GM12878 (cell line): ENCODE measurements at regions not wholly inside any gene's neighbourhood (a gene's known extent, or its start where the extent isn't known, plus 50 kb on each side); places are given as distances from the start of the nearest gene placed in this dataset.

ENCODE experiments used
- ATAC-seq: fragments of 200-7000 bp; cut with Tn5 transposase; 3 replicates; pipeline ENCODE4 v1.9.1; 2020; ENCODE audit warnings: mild to moderate bottlenecking, moderate library complexity
- BruUV-seq: library from RNA; stranded (reverse); fragments of 400-500 nt; replicated peaks from 2 replicates; lab custom pipeline; 2021; lab: Mats Ljungman, UMichigan
- CTCF ChIA-PET: fragments of 300-600 bp; sonication (Branson Sonifier 250); formaldehyde crosslinking; extraction: SDS; loops from one replicate; lab custom pipeline; 2021; ENCODE audit warnings: inconsistent platforms; lab: Yijun Ruan, JAX
- POLR2A ChIA-PET: fragments of 350-600 bp; formaldehyde crosslinking; extraction: SDS; loops from one replicate; lab custom pipeline; 2021; ENCODE audit warnings: inconsistent platforms; lab: Charles Lee
- RAD21 ChIA-PET: fragments of 300-600 bp; sonication (Branson Sonifier 250); formaldehyde crosslinking; loops from one replicate; lab custom pipeline; 2023; ENCODE audit warnings: antibody characterized with exemption; ENCODE audit not compliant: unreplicated experiment; lab: Charles Lee
- SMC1A ChIA-PET: fragments of 300-600 bp; sonication (Branson Sonifier 250); formaldehyde crosslinking; loops from one replicate; lab custom pipeline; 2023; ENCODE audit not compliant: unreplicated experiment, uncharacterized antibody; lab: Charles Lee
- DNase-seq: peaks from one replicate; pipeline ENCODE4 v3.0.0-alpha.2; 2011; ENCODE audit warnings: low read depth, low spot score
- FAIRE-seq: peaks from 3 replicates; lab custom pipeline; 2011; peaks lifted over from hg19 to GRCh38; lab: Jason Lieb, UNC
- H2AFZ ChIP-seq: 2 replicates; pipeline ENCODE4 v1.6.0; 2011; ENCODE audit warnings: low read depth, low read length, control low read depth; ENCODE audit not compliant: control insufficient read depth
- H3K27ac ChIP-seq: 2 replicates; pipeline ENCODE4 v1.5.1; 2011; ENCODE audit warnings: control low read depth; ENCODE audit not compliant: control insufficient read depth, insufficient read depth
- H3K27me3 ChIP-seq, 2 experiments: replicated peaks in 1 of 2; 2 replicates each; pipeline versions ENCODE4 v1.6.0 to v1.6.1; 2011; ENCODE audit warnings: low read length in 1 of 2; ENCODE audit not compliant: control insufficient read depth in 2 of 2, insufficient read depth in 2 of 2
- H3K36me3 ChIP-seq, 2 experiments: 2 replicates each; pipeline ENCODE4 v1.5.1; 2011; ENCODE audit warnings: low read length in 1 of 2; ENCODE audit not compliant: control insufficient read depth in 2 of 2, insufficient read depth in 2 of 2
- H3K4me1 ChIP-seq: 2 replicates; pipeline ENCODE4 v1.6.1; 2011; ENCODE audit warnings: mild to moderate bottlenecking, low read length, moderate library complexity, mixed read lengths; ENCODE audit not compliant: control insufficient read depth, insufficient read depth
- H3K4me2 ChIP-seq: 2 replicates; pipeline ENCODE4 v1.6.0; 2011; ENCODE audit warnings: control low read depth; ENCODE audit not compliant: control insufficient read depth, insufficient read depth
- H3K4me3 ChIP-seq: fragments of 200-600 bp; sonication (generic); 2 replicates; pipeline ENCODE4 v1.5.1; 2016
- H3K79me2 ChIP-seq: 2 replicates; pipeline ENCODE4 v1.6.0; 2011; ENCODE audit warnings: low read length; ENCODE audit not compliant: control insufficient read depth, insufficient read depth
- H3K9ac ChIP-seq: 2 replicates; pipeline ENCODE4 v1.8.0; 2011; ENCODE audit warnings: low read length, control low read depth, mixed read lengths; ENCODE audit not compliant: control insufficient read depth, insufficient read depth
- H3K9me3 ChIP-seq: replicated peaks from 3 replicates; pipeline ENCODE4 v1.5.1; 2011; ENCODE audit warnings: mild to moderate bottlenecking, low read length; ENCODE audit not compliant: control insufficient read depth, insufficient read depth
- H4K20me1 ChIP-seq: 2 replicates; pipeline ENCODE4 v1.6.0; 2011; ENCODE audit not compliant: control insufficient read depth, insufficient read depth
- ASH2L ChIP-seq: fragments of 300-600, 200-600 bp; sonication (generic); IDR thresholded peaks from 2 replicates; pipeline ENCODE4 v1.6.1; 2017; ENCODE audit warnings: low read depth, mild to moderate bottlenecking, borderline replicate concordance
- HCFC1 ChIP-seq: fragments of 150-350 bp; IDR thresholded peaks from 2 replicates; pipeline ENCODE4 v1.6.1; 2014; ENCODE audit warnings: low read length
- MYC ChIP-seq: IDR thresholded peaks from 2 replicates; pipeline ENCODE4 v1.6.1; 2011; ENCODE audit warnings: mild to moderate bottlenecking, low read length, moderate library complexity, inconsistent platforms; ENCODE audit not compliant: insufficient read depth, insufficient replicate concordance, insufficient read length, severe bottlenecking
- SMARCA5 ChIP-seq: fragments of 450-650 bp; IDR thresholded peaks from 2 replicates; pipeline ENCODE4 v1.6.1; 2017; ENCODE audit warnings: mild to moderate bottlenecking
- ZNF384 ChIP-seq: IDR thresholded peaks from 2 replicates; pipeline ENCODE4 v1.6.1; 2012; ENCODE audit warnings: low read depth, mild to moderate bottlenecking, low read length, improper control_type of control experiment, borderline replicate concordance
- WGBS: methylation state at CpG from one replicate; pipeline ENCODE4 v1.1.6; 2016; ENCODE audit warnings: low lambda C conversion rate; ENCODE audit not compliant: insufficient replicate concordance, insufficient coverage; ENCODE audit errors: missing lambda C conversion rate; 5-methylcytosine and 5-hydroxymethylcytosine counted together
- in situ Hi-C: fragments of 300-500 bp; cut with MboI; formaldehyde crosslinking; loops from 9 replicates; pipeline ENCODE4 v1.14.3; 2018; ENCODE audit warnings: mixed read lengths
- intact Hi-C: fragments of 100-400 bp; cut with micrococcal nuclease; formaldehyde crosslinking; loops from one replicate; pipeline ENCODE4 v1.14.2; 2022; ENCODE audit not compliant: unreplicated experiment
- TF ChIP-seq, protein P1 (sequence below): fragments of 450-650 bp; IDR thresholded peaks from 2 replicates; pipeline ENCODE4 v1.6.1; 2017; ENCODE audit warnings: mild to moderate bottlenecking, moderate library complexity
- TF ChIP-seq, protein P2 (sequence below): IDR thresholded peaks from 2 replicates; pipeline ENCODE4 v1.6.1; 2012; ENCODE audit warnings: improper control_type of control experiment, low read depth, low read length; ENCODE audit not compliant: insufficient replicate concordance

DNA sequence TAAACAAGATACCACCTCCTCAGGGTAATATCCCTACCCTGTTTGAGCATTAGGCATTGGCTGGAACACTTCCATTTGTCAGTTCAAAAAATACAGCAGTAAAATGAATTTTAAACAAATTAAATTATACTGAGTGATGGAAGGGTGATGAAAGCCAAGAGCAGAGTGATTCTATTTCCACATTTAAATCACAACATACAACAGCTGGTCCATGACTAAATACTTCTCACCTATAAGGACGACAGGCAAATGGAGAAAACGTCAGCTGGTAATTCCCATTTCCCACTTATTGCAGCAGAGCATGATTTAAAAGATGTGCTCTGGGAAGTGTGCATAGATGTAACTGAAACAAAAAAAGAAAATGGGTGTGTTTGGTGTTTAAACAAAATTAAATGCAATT lies 543.6 kb upstream of the DAB2 start:
- ChIA-PET RAD21 (no interaction called here), SMC1A (no interaction called here), POLR2A (no interaction called here), CTCF (no interaction called here)
- 0% methylated on average over 2 of the region's 2 CpGs for WGBS
- Histone ChIP-seq H3K4me2 (no peak overlapping the region), H3K27me3 (no peaks in the 10 kb centered on the region), H3K36me3 (no peaks in the 10 kb centered on the region), H4K20me1 (no peaks in the 10 kb centered on the region), H3K9ac (no peak overlapping the region), H3K4me3 (no peak overlapping the region), H2AFZ (no peak overlapping the region), H3K27ac (no peak overlapping the region), H3K9me3 (no peaks in the 10 kb centered on the region), H3K4me1 (no peaks in the 10 kb centered on the region), H3K79me2 (no peaks in the 10 kb centered on the region)
- intact Hi-C loops = no loop called here
- BruUV-seq = no TSS peak
- in situ Hi-C loops = loop anchor here (25.0 kb wide), 1 partner anchor 919 kb away; no protein-coding TSS in a partner anchor
- ATAC-seq (no peak), FAIRE-seq (no peak), DNase-seq (no peak)
- TF ChIP-seq, protein P1, sequence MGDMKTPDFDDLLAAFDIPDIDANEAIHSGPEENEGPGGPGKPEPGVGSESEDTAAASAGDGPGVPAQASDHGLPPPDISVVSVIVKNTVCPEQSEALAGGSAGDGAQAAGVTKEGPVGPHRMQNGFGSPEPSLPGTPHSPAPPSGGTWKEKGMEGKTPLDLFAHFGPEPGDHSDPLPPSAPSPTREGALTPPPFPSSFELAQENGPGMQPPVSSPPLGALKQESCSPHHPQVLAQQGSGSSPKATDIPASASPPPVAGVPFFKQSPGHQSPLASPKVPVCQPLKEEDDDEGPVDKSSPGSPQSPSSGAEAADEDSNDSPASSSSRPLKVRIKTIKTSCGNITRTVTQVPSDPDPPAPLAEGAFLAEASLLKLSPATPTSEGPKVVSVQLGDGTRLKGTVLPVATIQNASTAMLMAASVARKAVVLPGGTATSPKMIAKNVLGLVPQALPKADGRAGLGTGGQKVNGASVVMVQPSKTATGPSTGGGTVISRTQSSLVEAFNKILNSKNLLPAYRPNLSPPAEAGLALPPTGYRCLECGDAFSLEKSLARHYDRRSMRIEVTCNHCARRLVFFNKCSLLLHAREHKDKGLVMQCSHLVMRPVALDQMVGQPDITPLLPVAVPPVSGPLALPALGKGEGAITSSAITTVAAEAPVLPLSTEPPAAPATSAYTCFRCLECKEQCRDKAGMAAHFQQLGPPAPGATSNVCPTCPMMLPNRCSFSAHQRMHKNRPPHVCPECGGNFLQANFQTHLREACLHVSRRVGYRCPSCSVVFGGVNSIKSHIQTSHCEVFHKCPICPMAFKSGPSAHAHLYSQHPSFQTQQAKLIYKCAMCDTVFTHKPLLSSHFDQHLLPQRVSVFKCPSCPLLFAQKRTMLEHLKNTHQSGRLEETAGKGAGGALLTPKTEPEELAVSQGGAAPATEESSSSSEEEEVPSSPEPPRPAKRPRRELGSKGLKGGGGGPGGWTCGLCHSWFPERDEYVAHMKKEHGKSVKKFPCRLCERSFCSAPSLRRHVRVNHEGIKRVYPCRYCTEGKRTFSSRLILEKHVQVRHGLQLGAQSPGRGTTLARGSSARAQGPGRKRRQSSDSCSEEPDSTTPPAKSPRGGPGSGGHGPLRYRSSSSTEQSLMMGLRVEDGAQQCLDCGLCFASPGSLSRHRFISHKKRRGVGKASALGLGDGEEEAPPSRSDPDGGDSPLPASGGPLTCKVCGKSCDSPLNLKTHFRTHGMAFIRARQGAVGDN = no peak
- no peak for TF ChIP-seq ZNF384
- no peak for TF ChIP-seq HCFC1
- no peak for TF ChIP-seq SMARCA5

DNA sequence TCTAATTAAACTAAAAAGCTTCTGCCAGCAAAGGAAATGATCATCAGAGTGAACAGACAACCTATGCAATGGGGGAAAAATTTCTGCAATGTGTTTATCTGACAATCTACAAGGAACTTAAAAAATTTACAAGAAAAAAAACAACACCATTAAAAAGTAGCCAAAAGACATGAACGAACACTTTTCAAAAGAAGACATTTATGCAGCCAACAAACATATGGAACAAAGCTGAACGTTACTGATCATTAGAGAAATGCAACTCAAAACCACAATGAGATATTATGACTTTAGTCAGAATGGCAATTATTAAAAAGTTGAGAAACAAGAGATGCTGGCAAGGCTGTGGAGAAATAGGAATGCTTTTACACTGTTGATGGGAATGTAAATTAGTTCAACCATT lies 530.4 kb upstream of the DAB2 start:
- intact Hi-C loops = no loop called here
- BruUV-seq = no TSS peak
- Histone ChIP-seq H3K79me2 (no peaks in the 10 kb centered on the region), H3K4me2 (no peak overlapping the region), H3K4me1 (no peaks in the 10 kb centered on the region), H3K36me3 (no peaks in the 10 kb centered on the region), H3K9ac (no peak overlapping the region), H3K27me3 (no peaks in the 10 kb centered on the region; a peak in 1 of 4 replicates), H4K20me1 (no peaks in the 10 kb centered on the region), H2AFZ (no peak overlapping the region), H3K27ac (no peak overlapping the region), H3K4me3 (no peak overlapping the region), H3K9me3 (no peaks in the 10 kb centered on the region)
- no peak for ATAC-seq
- SMC1A ChIA-PET = no interaction called here
- DNase-seq = no peak
- WGBS = 3% methylated on average over 2 of the region's 2 CpGs
- RAD21 ChIA-PET = no interaction called here
- no peak for FAIRE-seq
- POLR2A ChIA-PET = no interaction called here
- CTCF ChIA-PET = no interaction called here
- in situ Hi-C loops = loop anchor here (25.0 kb wide), 1 partner anchor 932 kb away; no protein-coding TSS in a partner anchor
- TF ChIP-seq, protein P2, sequence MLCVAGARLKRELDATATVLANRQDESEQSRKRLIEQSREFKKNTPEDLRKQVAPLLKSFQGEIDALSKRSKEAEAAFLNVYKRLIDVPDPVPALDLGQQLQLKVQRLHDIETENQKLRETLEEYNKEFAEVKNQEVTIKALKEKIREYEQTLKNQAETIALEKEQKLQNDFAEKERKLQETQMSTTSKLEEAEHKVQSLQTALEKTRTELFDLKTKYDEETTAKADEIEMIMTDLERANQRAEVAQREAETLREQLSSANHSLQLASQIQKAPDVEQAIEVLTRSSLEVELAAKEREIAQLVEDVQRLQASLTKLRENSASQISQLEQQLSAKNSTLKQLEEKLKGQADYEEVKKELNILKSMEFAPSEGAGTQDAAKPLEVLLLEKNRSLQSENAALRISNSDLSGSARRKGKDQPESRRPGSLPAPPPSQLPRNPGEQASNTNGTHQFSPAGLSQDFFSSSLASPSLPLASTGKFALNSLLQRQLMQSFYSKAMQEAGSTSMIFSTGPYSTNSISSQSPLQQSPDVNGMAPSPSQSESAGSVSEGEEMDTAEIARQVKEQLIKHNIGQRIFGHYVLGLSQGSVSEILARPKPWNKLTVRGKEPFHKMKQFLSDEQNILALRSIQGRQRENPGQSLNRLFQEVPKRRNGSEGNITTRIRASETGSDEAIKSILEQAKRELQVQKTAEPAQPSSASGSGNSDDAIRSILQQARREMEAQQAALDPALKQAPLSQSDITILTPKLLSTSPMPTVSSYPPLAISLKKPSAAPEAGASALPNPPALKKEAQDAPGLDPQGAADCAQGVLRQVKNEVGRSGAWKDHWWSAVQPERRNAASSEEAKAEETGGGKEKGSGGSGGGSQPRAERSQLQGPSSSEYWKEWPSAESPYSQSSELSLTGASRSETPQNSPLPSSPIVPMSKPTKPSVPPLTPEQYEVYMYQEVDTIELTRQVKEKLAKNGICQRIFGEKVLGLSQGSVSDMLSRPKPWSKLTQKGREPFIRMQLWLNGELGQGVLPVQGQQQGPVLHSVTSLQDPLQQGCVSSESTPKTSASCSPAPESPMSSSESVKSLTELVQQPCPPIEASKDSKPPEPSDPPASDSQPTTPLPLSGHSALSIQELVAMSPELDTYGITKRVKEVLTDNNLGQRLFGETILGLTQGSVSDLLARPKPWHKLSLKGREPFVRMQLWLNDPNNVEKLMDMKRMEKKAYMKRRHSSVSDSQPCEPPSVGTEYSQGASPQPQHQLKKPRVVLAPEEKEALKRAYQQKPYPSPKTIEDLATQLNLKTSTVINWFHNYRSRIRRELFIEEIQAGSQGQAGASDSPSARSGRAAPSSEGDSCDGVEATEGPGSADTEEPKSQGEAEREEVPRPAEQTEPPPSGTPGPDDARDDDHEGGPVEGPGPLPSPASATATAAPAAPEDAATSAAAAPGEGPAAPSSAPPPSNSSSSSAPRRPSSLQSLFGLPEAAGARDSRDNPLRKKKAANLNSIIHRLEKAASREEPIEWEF = no peak
- no peak for TF ChIP-seq ASH2L
- no peak for TF ChIP-seq MYC
